ENCODE measurements at regions not wholly inside any gene's neighbourhood (a gene's known extent, or its start where the extent isn't known, plus 50 kb on each side); places are given as distances from the start of the nearest gene placed in this dataset.
"Not testable (repeated sequence)": the region's sequence is repeated elsewhere in the genome, so short reads cannot be mapped to it uniquely, and the experiment has no call there.

DNA sequence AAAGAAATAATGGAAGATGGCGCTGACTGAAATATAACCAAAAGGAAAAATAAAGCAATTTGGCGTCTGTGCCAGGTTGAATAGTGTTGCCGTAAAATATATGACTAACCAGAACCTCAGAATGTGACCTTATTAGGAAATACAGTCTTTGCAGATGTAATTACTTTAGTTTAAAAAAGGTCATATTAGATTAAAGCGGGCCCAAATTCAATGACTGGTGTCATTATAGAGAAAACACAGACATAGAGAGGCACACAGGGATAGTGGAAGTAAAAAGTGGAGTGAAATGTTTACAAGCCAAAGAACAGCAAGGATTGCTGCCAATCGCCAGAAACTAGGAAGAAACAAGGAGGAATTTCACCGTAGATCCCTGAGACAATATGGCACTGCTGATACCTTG is 521.2 kb downstream of the FRK start:
- no peak for DNase-seq

DNA sequence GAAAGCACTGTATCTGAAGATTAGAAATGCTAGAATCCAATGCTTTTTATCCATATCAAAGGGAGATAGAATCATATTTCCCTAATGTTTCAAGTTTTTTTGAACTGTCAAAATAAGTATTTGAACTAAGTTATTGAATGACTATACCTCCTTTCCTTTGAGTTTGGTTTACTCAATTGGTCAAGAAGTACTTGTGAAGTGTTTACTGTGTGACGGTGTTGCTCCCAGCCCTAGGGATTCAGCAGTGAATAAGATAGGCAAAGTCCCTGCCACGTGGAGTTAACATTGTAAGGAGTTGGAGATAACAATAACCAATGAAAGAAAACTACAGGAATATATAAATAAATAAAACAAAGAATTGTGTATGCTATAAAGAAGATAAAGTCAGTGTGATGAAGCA is 535.9 kb downstream of the FRK start:
- DNase-seq = no peak

DNA sequence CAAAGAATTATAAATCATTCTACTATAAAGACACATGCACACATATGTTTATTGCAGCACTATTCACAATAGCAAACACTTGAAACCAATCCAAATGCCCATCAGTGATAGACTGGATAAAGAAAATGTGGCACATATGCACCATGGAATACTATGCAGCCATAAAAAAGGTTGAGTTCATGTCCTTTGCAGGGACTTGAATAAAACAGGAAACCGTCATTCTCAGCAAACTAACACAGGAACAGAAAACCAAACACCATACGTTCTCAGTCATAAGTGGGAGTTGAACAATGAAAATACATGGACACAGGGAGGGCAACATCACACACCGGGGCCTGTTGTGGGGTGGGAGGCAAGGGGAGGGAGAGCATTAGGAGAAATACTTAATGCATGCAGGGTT is 538.9 kb downstream of the FRK start:
- DNase-seq = not testable (repeated sequence)

DNA sequence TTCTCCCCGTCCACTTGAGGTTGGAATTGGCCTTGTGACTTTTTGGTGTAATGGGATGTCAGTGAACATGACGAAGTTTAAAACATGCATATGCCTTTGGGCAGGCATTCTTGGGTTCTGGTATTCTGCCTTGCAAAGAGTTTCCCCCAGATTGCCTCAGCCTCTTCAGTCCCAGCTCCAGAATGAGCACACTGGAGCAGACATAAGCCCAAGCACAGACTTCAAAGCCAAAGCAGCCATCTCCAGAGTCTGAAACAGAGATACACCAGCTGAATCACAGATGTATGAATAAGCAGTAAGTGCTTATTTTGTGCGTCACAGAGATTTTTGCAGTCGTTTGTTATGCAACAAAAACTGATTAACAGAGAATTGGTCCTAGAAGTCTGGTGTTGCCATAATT is 546.0 kb downstream of the FRK start:
- DNase-seq = no peak

DNA sequence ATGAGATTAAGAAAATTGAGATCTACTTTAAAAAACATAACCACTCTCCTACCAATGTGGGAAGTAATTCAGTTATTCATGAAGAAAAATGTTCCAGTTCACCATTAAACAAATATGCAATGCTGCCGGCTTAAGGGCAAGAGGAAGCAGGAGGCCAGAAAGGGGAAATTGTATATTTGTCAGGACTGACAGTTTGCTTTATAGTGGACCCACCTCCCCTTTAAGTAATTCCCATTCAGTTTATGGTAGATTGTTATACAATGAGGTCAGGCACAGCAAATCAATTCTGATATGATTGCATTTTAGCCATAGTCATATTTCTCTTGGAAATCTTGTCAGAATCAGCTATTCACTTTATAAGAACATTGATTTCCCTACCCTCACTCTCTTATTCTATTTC is 547.8 kb downstream of the FRK start:
- DNase-seq = no peak

DNA sequence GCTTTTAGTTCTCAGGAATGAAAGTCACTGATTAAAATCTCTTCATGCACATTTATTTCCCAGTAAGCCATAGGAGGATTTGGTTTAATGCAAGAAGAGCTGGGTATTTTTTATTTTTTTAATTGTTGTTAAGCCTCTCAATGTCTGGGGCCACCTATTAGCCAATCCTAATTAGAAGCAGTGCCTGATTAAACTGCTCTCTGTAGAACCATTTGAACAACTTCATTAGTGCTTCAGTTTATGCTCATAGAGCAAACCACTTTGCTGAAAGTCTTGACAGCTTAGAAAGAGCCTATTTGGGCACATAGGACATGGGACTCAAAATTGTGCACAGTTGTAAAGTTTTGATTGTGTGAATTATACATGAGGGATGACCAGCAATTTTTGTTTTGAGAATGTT is 548.9 kb downstream of the FRK start:
- DNase-seq = no peak

DNA sequence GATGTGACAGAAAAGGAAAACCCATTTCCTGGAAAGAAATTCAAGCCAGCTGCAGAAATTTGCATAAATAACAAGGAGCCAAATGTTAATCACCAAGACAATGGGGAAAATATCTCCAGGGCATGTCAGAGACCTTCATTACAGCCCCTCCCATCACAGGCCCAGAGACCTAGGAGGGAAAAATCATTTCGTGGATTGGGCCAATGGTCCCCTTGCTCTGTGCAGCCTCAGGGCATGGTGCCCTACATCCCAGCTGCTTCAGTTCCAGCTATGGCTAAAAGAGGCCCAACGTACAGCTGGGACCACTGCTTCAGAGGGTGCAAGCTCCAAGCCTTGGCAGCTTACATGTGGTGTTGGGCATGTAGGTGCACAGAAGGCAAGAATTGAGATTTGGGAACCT is 558.3 kb downstream of the FRK start:
- DNase-seq = not testable (repeated sequence)

DNA sequence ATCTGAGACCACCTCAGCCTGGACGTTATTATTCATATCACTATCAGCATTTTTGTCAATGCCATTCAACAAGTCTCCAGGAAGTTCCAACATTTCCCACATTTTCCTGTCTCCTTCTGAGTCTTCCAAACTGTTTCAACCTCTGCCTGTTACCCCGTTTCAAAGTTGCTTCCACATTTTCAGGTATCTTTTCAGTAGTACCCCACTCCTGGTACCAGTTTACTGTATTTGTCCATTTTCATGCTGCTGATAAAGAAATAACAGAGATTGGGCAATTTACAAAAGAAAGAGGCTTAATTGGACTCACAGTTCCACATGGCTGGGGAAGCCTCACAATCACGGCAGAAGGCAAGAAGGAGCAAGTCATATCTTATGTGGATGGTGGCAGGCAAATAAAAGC is 565.5 kb downstream of the FRK start:
- DNase-seq = no peak

DNA sequence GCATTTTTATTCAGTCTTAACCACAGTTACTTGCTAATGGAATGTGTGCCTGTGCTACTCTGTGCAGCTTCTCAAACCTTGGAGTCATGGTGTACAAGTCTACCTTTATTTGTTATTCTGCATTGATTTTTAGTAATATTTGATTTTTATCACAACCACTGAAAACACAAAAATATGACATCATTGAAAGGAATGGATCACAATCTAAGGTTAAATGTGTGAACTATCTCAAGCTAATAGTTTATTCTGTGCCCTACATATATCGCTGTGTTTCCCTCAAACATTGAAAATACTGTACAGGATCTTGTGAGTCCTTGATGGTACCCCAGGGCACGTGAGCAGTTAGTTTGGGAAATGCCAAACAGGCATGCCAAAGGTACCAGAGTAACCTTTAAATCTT is 573.4 kb downstream of the FRK start:
- no peak for DNase-seq

DNA sequence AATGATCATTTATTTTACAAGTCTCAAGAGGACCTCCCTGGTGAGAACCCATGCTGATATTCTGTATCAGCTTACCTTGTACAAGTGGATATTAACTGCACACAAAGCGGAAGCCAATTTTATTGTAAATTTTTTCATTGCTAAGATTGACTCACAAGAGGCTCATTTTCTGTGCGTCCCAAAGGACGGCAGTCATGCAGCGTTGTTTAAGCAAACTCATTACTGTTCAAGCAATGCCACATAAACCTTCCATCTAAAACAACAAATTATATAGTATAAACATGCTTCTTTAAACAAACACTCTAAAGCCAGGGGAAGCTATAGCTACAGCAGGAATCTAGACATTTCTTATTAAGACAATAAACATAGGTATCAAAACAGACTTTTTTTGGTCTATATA is 575.3 kb downstream of the FRK start:
- no peak for DNase-seq

DNA sequence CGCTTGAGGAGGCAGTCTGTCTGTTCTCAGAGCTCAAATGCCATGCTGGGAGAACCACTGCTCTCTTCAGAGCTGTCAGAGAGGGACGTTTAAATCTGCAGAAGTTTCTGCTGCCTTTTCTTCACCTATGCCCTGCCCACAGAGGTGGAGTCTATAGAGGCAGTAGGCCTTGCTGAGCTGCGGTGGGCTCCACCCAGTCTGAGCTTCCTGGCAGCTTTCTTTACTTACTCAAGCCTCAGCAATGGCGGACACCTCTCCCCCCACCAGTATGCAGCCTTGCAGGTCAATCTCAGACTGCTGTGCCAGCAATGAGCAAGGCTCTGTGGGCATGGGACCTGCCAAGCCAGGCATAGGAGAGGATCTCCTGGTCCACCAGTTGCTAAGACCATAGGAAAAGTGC is 580.1 kb downstream of the FRK start:
- DNase-seq = not testable (repeated sequence)

DNA sequence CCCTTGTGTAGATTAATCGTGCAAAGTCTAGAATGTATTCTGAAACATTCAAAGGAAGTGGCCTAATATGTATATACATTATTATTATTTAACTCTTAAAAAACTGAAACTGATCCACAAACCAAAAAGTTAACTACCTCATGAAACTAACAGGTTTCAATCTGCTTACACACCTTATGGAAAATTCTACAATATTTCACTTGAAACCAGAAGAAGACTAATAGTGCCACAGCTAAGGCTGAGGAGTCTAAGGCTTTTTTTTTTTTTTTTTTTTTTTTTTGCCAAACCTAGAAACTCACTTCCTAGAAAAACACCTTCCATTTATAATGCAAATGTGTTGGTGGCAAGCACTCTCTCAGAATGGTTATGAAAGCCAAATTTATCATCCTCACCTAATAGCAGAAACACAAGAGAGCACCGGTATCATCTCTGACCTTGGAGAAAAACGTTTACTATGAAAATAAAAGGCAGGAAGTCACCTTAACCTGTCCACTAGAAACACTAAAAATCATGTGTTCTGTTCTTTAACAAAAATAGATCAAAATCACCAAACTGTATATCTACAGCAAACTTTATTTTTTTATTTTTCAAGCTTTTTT is 586.1 kb downstream of the FRK start:
- no peak for DNase-seq

DNA sequence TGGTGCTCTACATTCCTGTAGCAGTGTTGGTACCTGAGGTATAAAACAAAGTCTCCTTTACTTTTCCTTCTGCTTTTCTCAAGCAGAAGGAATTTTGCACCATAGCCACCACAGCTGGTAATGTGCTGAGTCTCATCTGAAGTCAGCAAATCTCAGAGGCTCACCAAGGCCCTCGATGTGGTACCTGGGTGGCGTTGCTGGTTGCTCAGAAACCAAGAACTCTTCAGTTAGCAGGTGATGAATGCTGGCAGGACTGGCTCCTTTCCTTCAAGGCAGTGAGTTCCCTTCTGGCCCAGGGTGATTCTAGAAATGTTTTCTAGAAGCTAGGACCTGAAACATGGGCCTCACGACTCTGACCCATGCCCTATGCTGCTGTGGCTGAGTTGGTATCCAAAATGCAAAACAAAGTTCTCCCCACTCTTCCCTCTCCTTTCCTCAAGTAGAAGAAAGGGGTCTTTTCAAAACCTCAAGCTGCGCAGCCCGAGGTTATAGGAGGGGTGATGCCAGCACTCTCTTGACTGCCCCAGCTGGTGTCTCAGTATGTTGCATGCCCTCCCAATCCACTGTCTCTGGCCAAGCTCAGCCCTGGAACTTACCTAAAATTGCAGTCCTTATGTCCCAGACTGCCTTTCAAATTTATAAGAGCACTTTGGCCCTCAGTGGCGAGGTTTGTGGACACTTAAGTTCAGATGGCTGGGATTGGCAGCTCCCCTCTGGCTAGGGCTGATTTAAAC is 592.3 kb downstream of the FRK start:
- DNase-seq = no peak

DNA sequence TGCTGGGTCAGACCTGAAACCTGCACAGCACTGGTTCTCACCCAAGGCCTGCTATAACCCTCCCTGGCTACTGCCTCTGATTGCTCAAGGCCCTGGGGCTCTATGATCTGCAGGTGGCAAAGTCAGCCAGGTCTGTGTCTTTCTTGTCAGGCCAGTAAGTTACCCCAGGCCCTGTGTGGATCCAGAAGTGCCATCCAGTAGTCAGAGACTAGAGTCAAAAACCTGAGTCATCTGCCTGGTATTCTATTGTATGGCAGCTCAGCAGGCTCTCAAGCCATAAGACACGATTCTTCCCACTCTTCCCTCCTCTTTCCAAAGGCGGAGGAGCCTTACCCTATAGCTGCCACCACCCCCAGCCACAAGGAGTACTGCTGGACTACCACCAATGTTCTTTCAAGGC is 593.0 kb downstream of the FRK start:
- DNase-seq = no peak

DNA sequence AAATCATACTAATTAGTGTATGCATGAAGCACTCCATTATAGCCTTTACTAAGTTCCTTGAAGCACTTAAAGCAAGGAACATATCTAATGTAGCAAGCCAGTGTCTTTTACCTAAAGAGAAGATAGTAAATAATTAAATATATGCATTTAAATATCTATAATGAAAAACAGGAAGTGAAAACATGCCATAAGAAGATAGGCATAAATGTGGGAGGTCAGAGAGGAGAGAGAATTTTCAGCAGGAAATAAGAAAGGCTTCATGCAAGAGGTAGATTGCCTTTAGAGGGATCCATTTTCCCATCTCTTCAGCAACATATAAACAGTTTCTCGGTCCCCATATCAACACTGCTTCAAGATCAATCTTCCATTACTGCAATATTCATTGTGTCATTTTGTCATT is 599.8 kb downstream of the FRK start:
- DNase-seq = no peak

DNA sequence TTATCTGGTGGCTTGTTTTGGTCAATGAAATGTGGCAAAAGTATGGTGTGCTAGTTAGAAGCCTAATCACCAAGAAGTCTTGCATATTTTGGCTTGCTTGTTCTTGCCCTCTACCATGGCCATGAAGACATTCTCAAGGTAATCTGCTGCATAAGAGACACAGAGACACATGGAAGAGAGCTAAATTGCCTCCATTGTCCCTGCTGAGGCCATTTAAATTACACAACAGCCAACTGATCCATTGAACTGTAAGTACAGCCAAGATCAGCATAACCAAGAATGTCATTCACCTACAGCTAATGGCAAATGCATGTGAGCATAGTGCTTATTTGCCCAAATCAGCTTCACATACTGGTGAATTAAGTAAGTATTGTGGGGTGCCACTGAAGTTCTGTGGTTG is 603.8 kb downstream of the FRK start:
- DNase-seq = no peak

DNA sequence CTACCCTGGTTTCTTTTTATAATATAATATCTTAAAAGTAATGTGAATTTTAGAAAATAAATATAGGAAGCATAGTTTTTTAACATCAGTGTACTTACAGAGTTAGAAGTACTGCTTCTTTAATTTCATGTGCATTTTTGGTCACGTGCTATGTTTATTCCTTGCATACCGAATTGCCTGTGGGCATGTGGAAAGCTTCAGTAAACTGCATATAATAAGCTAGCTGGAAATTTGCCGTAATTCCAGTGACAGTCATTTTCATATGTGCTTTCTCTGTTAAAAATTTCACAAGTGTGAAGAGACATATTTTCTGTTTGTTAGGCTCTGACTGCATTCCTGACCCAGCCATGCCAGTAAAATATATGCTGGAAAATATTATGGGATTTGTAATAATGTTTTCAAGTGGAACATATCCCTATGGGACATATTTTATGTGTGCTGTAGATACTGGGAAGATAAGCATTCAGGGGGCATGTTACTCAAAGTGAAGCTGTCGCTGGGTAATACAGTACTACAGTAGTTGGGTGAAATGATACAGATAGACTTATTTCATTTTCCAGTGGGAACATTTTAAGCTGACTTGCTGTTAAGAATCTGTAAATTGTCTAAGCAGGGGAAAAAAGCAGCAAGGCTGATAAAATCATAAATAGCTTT is 616.7 kb downstream of the FRK start:
- no peak for DNase-seq

DNA sequence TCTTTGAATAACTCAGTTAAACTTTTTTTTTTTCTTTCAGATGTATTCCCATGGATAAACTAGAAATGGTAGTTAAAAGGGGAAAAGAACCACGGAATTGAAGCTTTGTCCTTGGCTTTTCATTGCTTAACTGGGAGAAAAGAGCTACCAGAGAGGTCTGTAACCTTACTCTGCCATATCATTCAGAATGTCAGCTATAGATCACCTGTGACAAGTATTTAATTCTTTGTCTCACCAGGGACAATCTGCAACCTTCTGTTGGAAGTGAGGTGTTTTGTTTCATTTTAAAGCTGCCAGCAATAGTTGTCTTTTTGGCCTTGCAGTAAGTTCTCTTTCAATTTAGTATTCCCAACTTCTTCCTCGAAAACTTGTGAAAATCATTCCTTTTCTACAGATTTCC is 618.4 kb downstream of the FRK start:
- DNase-seq = no peak

DNA sequence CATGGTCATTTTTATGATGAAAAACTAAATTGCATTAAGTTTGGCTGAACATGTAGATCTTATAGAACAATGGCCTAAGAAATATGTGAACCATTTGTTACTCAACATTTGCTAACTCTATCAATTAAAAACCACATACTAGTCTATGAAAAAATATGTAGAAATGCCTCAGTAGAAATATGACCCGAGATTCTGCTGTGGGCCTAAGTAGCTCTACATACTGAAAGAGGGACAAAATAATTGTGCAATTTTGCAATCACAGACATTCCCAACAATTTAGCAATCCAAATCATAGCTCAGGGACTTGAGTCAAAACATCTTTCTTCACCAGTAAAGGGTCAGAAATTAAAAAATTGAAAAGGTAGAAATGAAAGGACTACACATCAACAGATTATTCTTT is 619.0 kb downstream of the FRK start:
- no peak for DNase-seq

DNA sequence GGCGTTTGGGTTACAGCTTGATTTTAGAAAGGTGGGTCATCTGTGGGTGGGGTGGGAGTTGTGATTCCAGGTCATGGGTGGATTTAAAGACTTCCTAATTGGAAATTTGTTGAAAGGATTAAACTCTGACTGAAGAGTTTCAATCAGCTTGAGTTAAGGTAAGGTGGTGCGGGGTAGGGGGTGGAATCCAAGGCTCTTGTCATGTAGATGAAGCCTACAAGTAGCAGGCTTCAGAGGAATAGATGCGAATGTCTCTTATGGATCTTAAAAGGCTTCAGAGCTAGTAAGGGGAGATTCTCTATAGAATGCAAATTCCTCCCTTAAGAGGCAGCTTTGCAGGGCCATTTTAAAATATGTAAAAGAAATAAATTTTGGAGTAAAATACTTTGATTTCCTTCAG is 645.3 kb downstream of the FRK start:
- no peak for DNase-seq

DNA sequence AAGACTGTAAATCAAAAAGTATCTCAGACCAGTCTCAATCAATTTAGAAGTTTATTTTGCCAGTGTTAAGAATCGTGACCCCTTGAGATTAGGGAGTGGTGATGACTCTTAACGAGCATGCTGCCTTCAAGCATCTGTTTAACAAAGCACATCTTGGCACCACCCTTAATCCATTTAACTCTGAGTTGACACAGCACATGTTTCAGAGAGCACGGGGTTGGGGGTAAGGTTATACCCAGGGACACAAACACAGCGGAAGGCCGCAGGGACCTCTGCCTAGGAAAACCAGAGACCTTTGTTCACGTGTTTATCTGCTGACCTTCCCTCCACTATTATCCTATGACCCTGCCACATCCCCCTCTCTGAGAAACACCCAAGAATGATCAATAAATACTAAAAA is 645.8 kb downstream of the FRK start:
- not testable (repeated sequence) for DNase-seq

DNA sequence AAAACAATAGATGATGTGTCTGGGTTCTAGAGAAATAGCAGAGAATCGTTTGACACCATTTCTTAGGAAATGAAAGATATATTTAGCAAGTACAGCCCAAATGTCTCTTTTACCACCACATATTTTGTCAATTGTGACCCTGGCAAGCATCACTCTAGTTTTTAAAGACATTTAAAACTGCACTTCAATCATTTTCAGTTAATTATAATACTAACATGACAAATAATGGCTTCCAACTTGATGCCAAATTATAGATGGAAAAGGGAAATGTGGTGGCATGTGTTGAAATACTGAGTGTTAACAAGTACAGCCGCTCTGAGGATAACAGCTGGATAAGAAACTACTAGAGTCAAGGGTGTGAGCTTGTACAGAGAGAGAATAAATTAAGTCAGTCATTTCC is 648.9 kb downstream of the FRK start:
- no peak for DNase-seq

DNA sequence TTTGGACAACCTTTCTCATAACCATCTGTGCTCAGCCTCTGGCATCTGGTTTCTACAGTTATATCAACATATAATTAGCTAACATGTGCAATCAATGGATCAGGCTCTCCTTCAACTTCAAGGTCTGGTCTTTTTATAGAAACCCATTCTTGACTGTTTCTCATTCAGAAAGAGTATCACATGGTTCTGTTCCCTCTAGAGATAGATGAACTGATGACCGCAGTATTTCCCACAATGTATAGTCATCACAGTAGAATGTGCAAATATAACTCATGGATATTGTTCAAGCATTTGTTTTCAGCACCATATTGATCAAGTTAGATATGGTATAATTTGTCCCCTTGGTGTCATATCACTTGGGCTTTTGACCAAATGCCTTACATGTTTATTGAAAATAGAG is 656.2 kb downstream of the FRK start:
- no peak for DNase-seq

DNA sequence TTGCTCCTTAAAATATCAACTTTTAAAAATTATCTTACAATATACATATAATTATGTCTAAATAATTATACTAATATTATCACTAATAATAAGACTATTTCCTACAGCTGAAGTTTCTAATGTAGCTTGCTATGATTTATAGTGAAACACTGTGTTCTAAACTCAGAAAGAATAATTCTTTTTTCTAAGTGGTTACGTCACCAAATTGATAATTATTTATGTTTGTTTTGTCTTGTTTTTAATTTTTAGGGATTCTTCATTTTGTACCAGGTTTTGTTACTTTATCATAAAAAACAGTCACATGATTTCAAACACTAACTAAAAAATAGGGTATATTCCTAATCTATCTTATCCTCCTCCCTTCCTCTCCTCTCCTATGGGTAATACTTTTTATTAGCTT is 662.1 kb downstream of the FRK start:
- no peak for DNase-seq
